H1 (cell line): ENCODE measurements at regions not wholly inside any gene's neighbourhood (a gene's known extent, or its start where the extent isn't known, plus 50 kb on each side); places are given as distances from the start of the nearest gene placed in this dataset.

Experiments used
- CTCF ChIA-PET: fragments of 300-600 bp; sonication (Branson Sonifier 250); formaldehyde crosslinking; loops from one replicate; lab custom pipeline; 2021; ENCODE audit not compliant: partially characterized antibody; lab: Charles Lee
- POLR2A ChIA-PET: fragments of 300-600 bp; sonication (Branson Sonifier 250); formaldehyde crosslinking; loops from one replicate; lab custom pipeline; 2021; ENCODE audit warnings: inconsistent platforms; ENCODE audit not compliant: partially characterized antibody; lab: Charles Lee
- DNase-seq, 2 experiments: peaks; one replicate each; pipeline versions ENCODE4 v3.0.0 to v3.0.0-alpha.2; 2010 to 2022; ENCODE audit warnings: low spot score in 2 of 2, low read depth in 1 of 2, mixed read lengths in 1 of 2
- FAIRE-seq: peaks from 2 replicates; lab custom pipeline; 2011; peaks lifted over from hg19 to GRCh38; lab: Jason Lieb, UNC
- H2AFZ ChIP-seq: 2 replicates; pipeline ENCODE4 v1.8.1; 2012; ENCODE audit warnings: low read length, inconsistent platforms
- H2AK5ac ChIP-seq: 2 replicates; pipeline ENCODE4 v1.6.1; 2013; ENCODE audit warnings: low read depth, low read length
- H2BK120ac ChIP-seq: replicated peaks from 2 replicates; pipeline ENCODE3; 2013; ENCODE audit warnings: low read depth, low read length, inconsistent platforms
- H2BK12ac ChIP-seq: 2 replicates; pipeline ENCODE4 v1.6.1; 2013; ENCODE audit warnings: low read depth, low read length
- H2BK15ac ChIP-seq: 2 replicates; pipeline ENCODE4 v1.6.1; 2013; ENCODE audit warnings: low read length
- H2BK20ac ChIP-seq: 2 replicates; pipeline ENCODE4 v1.6.1; 2013; ENCODE audit warnings: low read length
- H2BK5ac ChIP-seq: 2 replicates; pipeline ENCODE4 v1.6.1; 2013; ENCODE audit warnings: low read depth, low read length
- H3K14ac ChIP-seq: 2 replicates; pipeline ENCODE4 v1.6.1; 2013; ENCODE audit warnings: inconsistent platforms; ENCODE audit not compliant: insufficient read length
- H3K18ac ChIP-seq: 2 replicates; pipeline ENCODE4 v1.6.1; 2013; ENCODE audit warnings: low read length; ENCODE audit errors: extremely low read depth
- H3K23ac ChIP-seq: 2 replicates; pipeline ENCODE4 v1.6.1; 2013; ENCODE audit warnings: inconsistent platforms; ENCODE audit not compliant: insufficient read length
- H3K23me2 ChIP-seq: 2 replicates; pipeline ENCODE4 v1.6.1; 2013; ENCODE audit warnings: low read depth, low read length
- H3K27ac ChIP-seq: 2 replicates; pipeline ENCODE4 v1.6.1; 2011; ENCODE audit warnings: low read depth, low read length, inconsistent platforms
- H3K27me3 ChIP-seq, 4 experiments: replicated peaks in 1 of 4; 1 replicate in 1 of 4; 2 replicates in 3 of 4; pipeline versions ENCODE4 v1.6.1 to v1.8.1; 2011 to 2013; ENCODE audit warnings: low read length in 3 of 4, mild to moderate bottlenecking in 3 of 4, inconsistent platforms in 2 of 4, mixed read lengths in 2 of 4, moderate library complexity in 1 of 4; ENCODE audit not compliant: control insufficient read depth in 3 of 4, insufficient read depth in 3 of 4; ENCODE audit errors: extremely low read depth in 1 of 4
- H3K36me3 ChIP-seq, 4 experiments: 2 replicates each; pipeline versions ENCODE4 v1.6.1 to v1.8.1; 2011 to 2013; ENCODE audit warnings: mild to moderate bottlenecking in 4 of 4, low read length in 3 of 4, moderate library complexity in 2 of 4, control low read depth in 1 of 4, inconsistent platforms in 1 of 4; ENCODE audit not compliant: insufficient read depth in 4 of 4, control insufficient read depth in 2 of 4
- H3K4ac ChIP-seq: replicated peaks from 2 replicates; pipeline ENCODE3; 2013; ENCODE audit warnings: low read length, low read depth, mixed read lengths, inconsistent platforms; ENCODE audit not compliant: insufficient read length
- H3K4me1 ChIP-seq, 4 experiments: replicated peaks in 1 of 4; 1 replicate in 1 of 4; 2 replicates in 3 of 4; pipeline versions ENCODE4 v1.6.1 to v1.8.1; 2011 to 2013; ENCODE audit warnings: low read length in 3 of 4, inconsistent platforms in 2 of 4, mixed read lengths in 1 of 4; ENCODE audit not compliant: insufficient read depth in 4 of 4, control insufficient read depth in 3 of 4
- H3K4me2 ChIP-seq, 2 experiments: 2 replicates each; pipeline versions ENCODE4 v1.6.1 to v1.8.1; 2011 to 2013; ENCODE audit warnings: low read depth in 2 of 2, low read length in 2 of 2, control low read depth in 1 of 2, inconsistent platforms in 1 of 2, mild to moderate bottlenecking in 1 of 2; ENCODE audit not compliant: insufficient read depth in 1 of 2
- H3K4me3 ChIP-seq, 4 experiments: fragments of 200-600, 300-600 bp in 1 of 4; sonication (generic), shearing (Covaris generic), sonication (Bioruptor Twin) in 1 of 4; 2 replicates each; pipeline versions ENCODE4 v1.5.1 to v1.8.1; 2011 to 2016; ENCODE audit warnings: low read length in 4 of 4, low read depth in 3 of 4, control low read depth in 2 of 4, inconsistent platforms in 2 of 4, mild to moderate bottlenecking in 2 of 4, mixed read lengths in 1 of 4, moderate library complexity in 1 of 4; ENCODE audit not compliant: insufficient read depth in 2 of 4; ENCODE audit errors: extremely low read depth in 1 of 4
- H3K56ac ChIP-seq: replicated peaks from 2 replicates; pipeline ENCODE3; 2013; ENCODE audit warnings: low read depth, mild to moderate bottlenecking, mixed read lengths, low read length, inconsistent platforms; ENCODE audit not compliant: insufficient read length
- H3K79me1 ChIP-seq: 2 replicates; pipeline ENCODE4 v1.6.1; 2013; ENCODE audit warnings: low read depth, low read length, control low read depth
- H3K79me2 ChIP-seq, 2 experiments: 2 replicates each; pipeline versions ENCODE4 v1.6.1 to v1.8.1; 2012 to 2013; ENCODE audit warnings: low read length in 2 of 2, mild to moderate bottlenecking in 2 of 2, inconsistent platforms in 1 of 2; ENCODE audit not compliant: insufficient read depth in 2 of 2, control insufficient read depth in 1 of 2
- H3K9ac ChIP-seq, 4 experiments: replicated peaks in 1 of 4; 1 replicate in 1 of 4; 2 replicates in 3 of 4; pipeline versions ENCODE4 v1.6.1 to v1.8.1; 2011 to 2013; ENCODE audit warnings: low read depth in 3 of 4, low read length in 3 of 4, control low read depth in 2 of 4, mild to moderate bottlenecking in 2 of 4, moderate library complexity in 2 of 4, inconsistent platforms in 1 of 4; ENCODE audit errors: extremely low read depth in 1 of 4
- H3K9me3 ChIP-seq, 2 experiments: 2 replicates each; pipeline versions ENCODE4 v1.6.1 to v1.8.1; 2012 to 2013; ENCODE audit warnings: mild to moderate bottlenecking in 2 of 2, moderate library complexity in 2 of 2, control low read depth in 1 of 2, inconsistent platforms in 1 of 2, low read depth in 1 of 2, low read length in 1 of 2, mixed read lengths in 1 of 2; ENCODE audit not compliant: insufficient read depth in 2 of 2
- H4K20me1 ChIP-seq, 2 experiments: replicated peaks in 1 of 2; 2 replicates each; pipeline versions ENCODE3 to v1.8.1; 2011 to 2013; ENCODE audit warnings: inconsistent platforms in 2 of 2, low read length in 2 of 2, mild to moderate bottlenecking in 1 of 2; ENCODE audit not compliant: insufficient read depth in 2 of 2, control insufficient read depth in 1 of 2
- H4K5ac ChIP-seq: 2 replicates; pipeline ENCODE4 v1.6.1; 2013; ENCODE audit warnings: low read length, low read depth, mixed read lengths, inconsistent platforms; ENCODE audit not compliant: insufficient read length
- H4K8ac ChIP-seq: 2 replicates; pipeline ENCODE4 v1.8.0; 2013; ENCODE audit warnings: mild to moderate bottlenecking, moderate library complexity, low read length, inconsistent platforms; ENCODE audit not compliant: insufficient read depth; ENCODE audit errors: extremely low read depth
- H4K91ac ChIP-seq: replicated peaks from 2 replicates; pipeline ENCODE3; 2013; ENCODE audit warnings: low read length, mixed read lengths, inconsistent platforms; ENCODE audit not compliant: insufficient read length
- BCL11A ChIP-seq, 2 experiments: IDR thresholded peaks; one replicate each; pipeline ENCODE4 v1.6.1; 2011; ENCODE audit warnings: low read depth in 2 of 2, low read length in 2 of 2, mild to moderate bottlenecking in 2 of 2
- HDAC6 ChIP-seq: IDR thresholded peaks from one replicate; pipeline ENCODE4 v1.7.1; 2012; ENCODE audit warnings: low read depth, mild to moderate bottlenecking, inconsistent platforms, low read length, moderate library complexity
- RXRA ChIP-seq: IDR thresholded peaks from 2 replicates; pipeline ENCODE4 v1.6.1; 2011; ENCODE audit warnings: low read depth, mild to moderate bottlenecking, low read length, moderate library complexity; ENCODE audit not compliant: insufficient read depth
- WGBS, 2 experiments: shearing (Covaris generic) in 1 of 2; methylation state at CpG; one replicate each; pipeline versions ENCODE4 v1.1.6 to v1.1.7; 2013 to 2015; ENCODE audit warnings: low lambda C conversion rate in 2 of 2, mixed read lengths in 2 of 2, inconsistent platforms in 1 of 2, low coverage in 1 of 2, missing lambda C conversion rate in 1 of 2; ENCODE audit not compliant: insufficient replicate concordance in 2 of 2, insufficient coverage in 1 of 2, insufficient read length in 1 of 2; ENCODE audit errors: extremely low coverage in 1 of 2, missing lambda C conversion rate in 1 of 2; 5-methylcytosine and 5-hydroxymethylcytosine counted together

DNA sequence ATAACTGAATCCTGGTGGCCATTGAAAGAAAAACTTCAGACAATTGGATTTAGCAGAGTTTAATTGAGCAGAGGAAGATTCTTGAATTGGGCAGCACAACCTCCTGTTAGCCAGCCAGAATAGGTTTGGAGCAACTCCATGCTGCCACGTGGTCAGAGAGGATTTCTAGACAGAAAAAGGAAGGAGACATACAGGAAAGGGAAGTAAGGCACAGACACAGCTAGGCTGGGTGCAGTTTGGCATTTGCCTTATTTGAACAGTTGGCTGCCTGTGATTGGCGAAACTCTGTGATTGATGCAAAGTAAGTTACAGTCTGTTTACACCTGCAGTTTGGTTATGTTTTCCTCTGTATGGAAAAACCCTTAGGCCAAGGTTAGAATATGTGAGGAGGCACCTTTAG, 85.8 kb upstream of the SPATA13 start:
- H2AK5ac ChIP-seq, result no peak overlapping the region
- no peak for TF ChIP-seq HDAC6
- TF ChIP-seq BCL11A (IDR thresholded peaks at IDR 0.05; ENCODE audit: low read depth in 2 of 2, low read length in 2 of 2), result no peak
- no peak for TF ChIP-seq RXRA

More for the DNA sequence above, 85.8 kb upstream of the SPATA13 start:
- Histone ChIP-seq H3K18ac (no peak overlapping the region), H3K9me3 (no peaks in the 10 kb centered on the region), H3K14ac (no peak overlapping the region), H4K20me1 (no peaks in the 10 kb centered on the region), H3K56ac (no peak overlapping the region), H2BK120ac (no peak overlapping the region), H3K27ac (no peak overlapping the region), H4K5ac (no peak overlapping the region), H3K4ac (no peak overlapping the region), H2BK20ac (0 out of 2 replicates have a peak overlapping the region, but pooled peaks have one; percentile 1), H4K91ac (no peak overlapping the region), H3K9ac (no peak overlapping the region), H3K27me3 (no peaks in the 10 kb centered on the region), H2AFZ (no peak overlapping the region), H3K36me3 (no peaks in the 10 kb centered on the region), H3K23me2 (no peaks in the 10 kb centered on the region), H3K23ac (no peak overlapping the region), H3K4me3 (no peak overlapping the region), H2BK15ac (no peak overlapping the region), H3K79me2 (no peaks in the 10 kb centered on the region), H3K79me1 (no peaks in the 10 kb centered on the region), H2BK12ac (no peak overlapping the region), H3K4me1 (peaks cover 0 to 7% (median 5%) of the 10 kb centered on the region in 4 experiments; a peak in 4 of 7 replicates), H2BK5ac (peak overlapping the region; percentile 4; the same call in 1 of the 2 replicates), H3K4me2 (no peak overlapping the region), H4K8ac (no peak overlapping the region)
- FAIRE-seq, result no peak
- no peak for DNase-seq
- 81% methylated on average over 2 of the region's 2 CpGs; no CpG with 5 or more reads in 1 of the 2 experiments for WGBS, 2 experiments
- ChIA-PET POLR2A (no interaction called here), CTCF (interaction anchor here (1.0 kb wide), 1 partner anchor 21 kb away, joined by 3 read pairs; no protein-coding TSS in a partner anchor)
